Head of caudate nucleus (tissue), 42 donors: ENCODE measurements at regions not wholly inside any gene's neighbourhood (a gene's known extent, or its start where the extent isn't known, plus 50 kb on each side); places are given as distances from the start of the nearest gene placed in this dataset.
"Not testable (repeated sequence)": the region's sequence is repeated elsewhere in the genome, so short reads cannot be mapped to it uniquely, and the experiment has no call there.

Experiments
- DNase-seq, 42 donors: peaks; one replicate each; pipeline versions ENCODE4 v3.0.0 to v3.0.0-alpha.2; 2020 to 2021; ENCODE audit warnings: mixed read lengths in 7 of 42
- intact Hi-C: fragments of 100-400 bp; cut with DNase I; formaldehyde crosslinking; loops from one replicate; pipeline ENCODE4 v1.15.0; 2022

DNA sequence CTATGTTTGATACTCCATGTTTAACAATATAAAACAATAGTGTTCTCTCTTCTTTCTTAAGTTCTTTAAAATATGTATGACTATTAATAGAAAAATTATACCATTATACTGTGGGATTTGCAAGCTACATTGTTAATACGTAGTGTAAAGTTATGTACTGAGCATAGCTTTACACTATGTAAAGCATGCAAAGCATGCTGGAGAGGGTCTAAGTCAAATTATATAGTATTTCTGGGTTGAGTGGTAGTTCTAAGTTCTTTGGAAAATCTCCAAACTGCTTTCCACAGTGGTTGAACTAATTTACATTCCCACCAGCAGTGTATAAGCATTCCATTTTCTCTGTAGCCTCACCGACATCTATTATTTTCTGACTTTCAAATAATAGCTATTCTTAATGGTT lies 253.0 kb downstream of the RAP2B start:
- no peak for DNase-seq
- intact Hi-C loops, result no loop called here

DNA sequence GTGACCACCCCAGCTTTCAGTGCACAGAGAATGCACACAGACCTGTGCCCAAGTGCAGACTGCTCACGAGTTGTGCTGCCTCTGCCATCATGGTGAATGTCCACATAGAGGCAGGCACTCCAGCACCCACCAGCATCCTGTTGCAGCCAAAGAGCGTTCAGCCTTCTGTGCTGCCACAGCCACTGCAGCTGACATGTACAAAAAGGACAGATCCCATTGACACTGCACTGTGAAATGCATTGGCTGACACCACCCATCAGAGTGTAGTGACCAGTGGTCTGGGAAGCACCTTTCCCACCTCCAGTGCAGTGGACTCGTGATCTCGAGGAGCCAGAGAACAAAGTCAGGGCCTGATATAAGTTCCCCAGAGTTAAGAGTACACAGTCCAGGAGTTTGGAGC lies 260.3 kb downstream of the RAP2B start:
- no peak for DNase-seq
- intact Hi-C loops, result no loop called here

DNA sequence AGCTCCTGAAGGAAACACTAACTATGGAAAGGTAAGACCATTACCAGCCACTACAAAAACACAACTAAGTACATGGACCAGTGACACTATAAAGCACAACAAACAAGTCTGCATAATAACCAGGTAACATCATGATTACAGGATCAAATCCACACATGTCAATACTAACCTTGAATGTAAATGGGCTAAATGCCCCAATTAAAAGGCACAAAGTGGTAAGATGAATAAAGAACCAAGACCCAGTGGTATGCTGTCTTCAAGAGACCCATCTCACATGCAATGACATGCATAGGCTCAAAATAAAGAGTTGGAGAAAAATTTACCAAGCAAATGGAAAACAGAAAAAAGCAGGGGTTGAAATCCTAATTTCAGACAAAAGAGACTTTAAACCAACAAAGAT lies 261.8 kb downstream of the RAP2B start:
- DNase-seq, intact Hi-C loops: not testable (repeated sequence)

DNA sequence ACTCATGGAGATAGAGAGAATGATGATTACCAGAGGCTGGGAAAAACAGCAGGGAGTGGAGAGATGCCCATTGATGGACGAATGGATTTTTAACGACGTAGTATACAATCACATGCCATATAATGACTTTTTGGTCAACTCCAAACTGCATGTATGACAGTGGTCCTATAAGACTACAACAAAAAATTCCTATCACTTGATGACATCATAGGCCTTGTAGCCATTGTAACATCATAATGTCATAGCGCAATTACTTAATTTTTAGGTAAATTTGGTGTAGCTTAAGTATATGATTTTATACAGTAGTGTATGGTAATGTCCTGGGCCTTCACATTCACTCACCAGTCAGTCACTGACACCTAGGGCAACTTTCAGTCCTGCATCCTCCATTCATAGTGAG lies 264.3 kb downstream of the RAP2B start:
- intact Hi-C loops, result no loop called here
- DNase-seq, result no peak

DNA sequence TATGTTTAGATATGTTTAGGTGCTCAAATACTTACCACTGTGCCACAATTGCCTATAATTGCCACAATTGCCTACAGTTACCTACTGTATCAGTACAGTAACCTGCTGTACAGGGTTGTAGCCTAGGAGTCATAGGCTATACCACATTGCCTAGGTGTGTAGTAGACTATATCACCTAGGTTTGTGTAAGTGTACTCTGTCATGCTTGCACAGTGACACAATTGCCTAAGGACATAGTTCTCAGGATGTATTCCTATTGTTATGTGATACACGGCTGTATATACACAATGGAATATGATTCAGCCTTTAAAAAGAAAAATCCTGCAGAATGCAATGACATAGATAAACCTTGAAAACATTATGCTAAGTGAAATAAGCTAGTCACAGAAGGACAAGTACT lies 264.8 kb downstream of the RAP2B start:
- no peak for DNase-seq

DNA sequence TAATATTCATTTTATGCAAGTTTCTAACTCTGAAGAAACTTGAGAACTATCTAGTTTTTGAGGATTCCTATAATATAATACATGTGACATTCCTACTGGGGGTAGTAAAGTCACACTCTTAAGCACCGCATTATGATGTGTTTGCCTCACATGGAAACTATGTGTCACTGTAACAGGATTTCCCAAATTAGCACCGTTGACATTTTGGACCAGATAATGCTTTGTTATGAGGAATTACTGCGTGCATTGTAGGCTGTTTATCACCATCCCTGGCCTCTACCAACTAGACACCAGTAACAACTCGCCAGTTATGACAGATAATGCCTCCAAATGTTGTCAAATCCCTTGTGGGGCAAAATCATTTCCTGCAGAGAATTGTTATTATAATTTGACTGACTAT lies 267.8 kb downstream of the RAP2B start:
- no peak for DNase-seq
- intact Hi-C loops, result no loop called here

More for the DNA sequence above, 264.8 kb downstream of the RAP2B start:
- intact Hi-C loops, result no loop called here

DNA sequence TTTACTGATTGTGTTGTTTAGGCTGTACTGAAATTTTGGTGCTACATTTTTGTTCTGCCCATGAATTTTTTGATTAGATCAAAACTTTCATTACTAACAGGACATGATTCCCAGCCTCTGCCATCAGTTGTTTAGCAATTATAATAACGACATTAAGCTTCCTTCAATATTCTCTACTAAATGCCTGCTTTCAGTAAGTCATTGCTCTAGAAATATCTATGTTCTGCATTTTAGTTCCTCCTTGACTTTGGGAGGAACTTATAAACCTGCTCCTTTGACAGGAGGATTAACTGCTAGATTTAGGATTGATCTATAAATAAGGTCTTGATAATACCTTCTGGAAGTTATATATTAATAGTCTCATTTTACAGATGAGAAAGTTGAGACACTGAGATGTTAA lies 269.1 kb downstream of the RAP2B start:
- no peak for DNase-seq
- intact Hi-C loops, result no loop called here

DNA sequence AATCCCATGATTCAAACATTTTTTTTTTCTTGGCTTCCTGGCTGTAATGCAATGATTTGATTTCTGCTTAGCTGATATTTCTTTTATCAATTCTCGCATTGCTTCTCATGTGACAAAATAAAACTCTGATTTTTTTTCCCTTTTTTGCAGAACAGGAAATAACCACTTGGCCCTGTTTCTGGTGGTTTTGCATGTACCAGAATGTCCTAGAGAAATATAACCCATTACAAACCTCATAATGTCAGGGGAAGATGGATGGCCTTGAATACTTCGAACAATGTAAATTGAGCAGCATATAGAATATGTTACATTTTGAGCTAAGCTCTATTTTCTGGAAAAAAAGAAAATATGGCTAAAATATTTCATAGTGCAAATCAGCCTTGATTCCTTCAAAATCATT lies 275.6 kb downstream of the RAP2B start:
- intact Hi-C loops, result no loop called here
- no peak for DNase-seq

DNA sequence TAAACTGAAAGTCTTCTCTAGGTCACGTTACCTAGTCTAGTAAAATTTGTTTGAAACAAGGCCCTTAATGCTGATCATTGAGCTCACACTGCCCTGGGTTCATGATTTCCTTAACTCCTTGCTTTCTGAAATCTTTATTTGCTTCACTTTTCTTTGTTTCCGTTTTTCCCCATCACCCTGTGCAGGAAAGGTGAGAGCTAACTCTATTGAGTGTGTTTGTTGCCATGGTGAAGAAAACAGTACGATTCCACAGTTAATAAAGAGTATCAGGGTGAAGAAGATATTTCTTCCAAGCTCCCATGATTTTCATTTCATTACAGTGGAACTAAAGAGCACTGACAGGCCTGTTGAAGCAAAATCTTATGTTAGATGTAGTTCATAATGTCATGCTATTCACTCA lies 276.2 kb downstream of the RAP2B start:
- intact Hi-C loops, result no loop called here
- DNase-seq, result no peak

DNA sequence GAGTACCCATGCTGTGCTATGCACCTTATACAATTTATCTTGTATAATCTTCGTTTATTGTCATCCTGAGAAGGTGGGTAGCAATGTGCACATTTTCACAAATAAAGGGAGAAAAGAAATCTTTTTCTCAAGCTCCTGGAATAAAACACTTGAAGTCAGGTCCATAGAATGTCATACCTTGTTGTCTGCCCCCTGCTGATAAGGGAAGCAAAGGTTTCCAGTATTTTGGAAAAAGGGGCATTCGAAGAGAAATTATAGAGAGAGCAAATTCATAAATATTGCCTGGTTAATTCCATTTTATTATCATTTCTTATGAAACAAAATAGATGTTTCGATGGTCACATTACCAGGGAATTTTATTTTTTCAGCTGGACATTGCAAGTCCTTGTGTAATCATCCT lies 277.8 kb downstream of the RAP2B start:
- DNase-seq, result no peak
- intact Hi-C loops, result no loop called here

DNA sequence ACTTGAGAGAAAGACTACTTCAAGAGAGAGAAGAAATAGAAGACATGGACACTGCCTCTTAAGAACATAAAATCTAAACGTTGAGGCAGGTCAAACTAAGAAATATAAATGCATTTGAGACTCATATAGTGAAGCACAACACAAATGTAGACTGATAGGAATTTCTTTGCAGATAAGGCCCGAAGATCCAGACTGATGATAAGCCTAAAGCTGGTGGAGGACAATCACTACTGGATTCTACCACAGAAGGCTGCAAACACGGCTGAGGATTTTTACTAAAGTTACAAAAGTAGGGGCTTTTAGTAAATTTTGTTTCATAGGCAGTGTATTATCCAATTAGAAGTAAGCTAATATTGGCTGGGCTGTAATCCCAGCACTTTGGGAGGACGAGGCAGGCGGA lies 278.3 kb downstream of the RAP2B start:
- intact Hi-C loops, result no loop called here
- DNase-seq, result no peak

DNA sequence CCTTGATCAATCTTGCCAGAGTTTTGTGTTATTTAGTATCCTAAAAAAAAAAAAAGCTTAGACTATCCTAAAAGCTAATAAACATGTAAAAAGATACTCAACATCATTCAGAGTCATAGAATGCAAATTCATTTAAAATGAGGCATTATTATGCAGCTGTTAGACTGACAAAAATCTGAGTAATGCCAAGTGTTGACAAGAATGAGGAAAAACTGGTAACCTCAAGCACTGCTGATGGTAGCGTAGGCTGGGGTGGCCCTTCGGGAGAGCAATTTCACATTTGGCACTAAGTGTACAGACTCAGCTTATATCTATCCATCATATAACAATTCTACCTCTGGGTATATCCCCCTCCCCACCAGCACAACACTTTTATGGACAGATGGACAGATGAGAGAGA lies 280.4 kb downstream of the RAP2B start:
- intact Hi-C loops, result no loop called here

DNA sequence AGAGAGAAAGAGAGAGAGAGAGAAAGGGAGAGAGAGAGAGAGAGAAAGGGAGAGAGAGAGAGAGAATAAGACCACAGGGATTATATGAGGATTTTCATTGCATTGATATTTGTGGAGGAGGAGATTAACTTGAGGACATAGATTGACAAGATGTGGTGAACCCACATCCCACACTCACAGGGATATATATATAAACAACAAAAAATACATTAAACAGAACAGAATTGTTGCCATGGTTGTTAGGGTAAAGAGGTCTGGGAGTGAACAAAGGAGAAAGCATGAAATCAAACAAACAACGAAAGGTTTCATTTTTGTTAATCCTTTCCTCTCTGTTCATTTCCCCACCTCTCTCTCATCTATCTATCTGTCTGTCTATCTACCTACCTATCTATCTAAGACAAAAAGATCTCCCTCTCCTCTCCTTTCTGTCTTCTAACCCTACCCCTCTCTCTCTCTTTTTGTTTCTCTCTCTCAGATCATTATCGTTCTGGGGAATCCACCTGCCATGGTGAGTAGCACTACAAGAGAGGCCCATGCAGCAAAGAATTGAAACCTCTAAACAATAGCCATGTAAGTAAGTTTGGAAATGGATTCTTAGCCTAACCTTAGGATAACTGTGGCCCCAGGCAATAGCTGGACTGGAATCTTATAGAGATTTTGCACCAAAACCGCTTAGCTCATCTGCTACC lies 280.9 kb downstream of the RAP2B start:
- no peak for DNase-seq
- intact Hi-C loops, result no loop called here

More for the DNA sequence above, 280.4 kb downstream of the RAP2B start:
- no peak for DNase-seq

DNA sequence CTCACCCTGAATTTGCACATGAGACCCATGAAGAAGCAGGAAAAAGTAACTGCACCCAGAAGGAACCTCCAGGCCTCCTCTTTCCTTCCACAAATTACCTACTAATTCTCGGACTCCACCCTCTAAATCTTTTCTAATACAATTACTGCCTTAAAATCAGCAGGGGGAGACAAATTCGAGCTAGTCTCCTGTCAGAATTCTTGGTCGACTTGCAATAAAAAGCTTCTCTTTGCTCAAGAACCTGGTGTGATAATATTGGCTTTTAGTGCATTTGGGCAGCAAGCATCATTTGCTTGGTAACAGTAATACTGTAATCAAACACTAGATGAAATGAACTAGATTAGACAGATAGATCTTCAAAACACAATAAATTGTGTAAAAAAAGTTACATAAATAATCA lies 281.9 kb downstream of the RAP2B start:
- intact Hi-C loops, result no loop called here
- DNase-seq, result no peak

DNA sequence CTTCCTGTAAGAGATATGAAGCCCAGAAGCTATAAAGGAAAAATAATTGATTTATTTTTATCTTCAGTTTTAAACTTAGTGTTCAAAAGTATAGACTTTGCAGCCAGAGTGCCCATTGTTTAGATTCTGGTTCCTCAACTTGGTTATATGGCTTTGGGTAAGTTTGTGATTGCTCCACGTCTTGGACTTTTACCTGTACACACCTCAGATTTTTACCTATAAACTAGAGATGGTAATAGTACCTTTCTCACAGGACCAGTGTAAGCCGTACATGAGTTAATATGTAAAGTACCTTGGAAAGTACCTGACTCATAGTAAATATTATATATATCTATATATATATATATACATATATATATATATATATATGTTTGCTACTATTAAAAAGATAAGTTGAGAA lies 283.8 kb downstream of the RAP2B start:
- no peak for DNase-seq
- intact Hi-C loops, result no loop called here

DNA sequence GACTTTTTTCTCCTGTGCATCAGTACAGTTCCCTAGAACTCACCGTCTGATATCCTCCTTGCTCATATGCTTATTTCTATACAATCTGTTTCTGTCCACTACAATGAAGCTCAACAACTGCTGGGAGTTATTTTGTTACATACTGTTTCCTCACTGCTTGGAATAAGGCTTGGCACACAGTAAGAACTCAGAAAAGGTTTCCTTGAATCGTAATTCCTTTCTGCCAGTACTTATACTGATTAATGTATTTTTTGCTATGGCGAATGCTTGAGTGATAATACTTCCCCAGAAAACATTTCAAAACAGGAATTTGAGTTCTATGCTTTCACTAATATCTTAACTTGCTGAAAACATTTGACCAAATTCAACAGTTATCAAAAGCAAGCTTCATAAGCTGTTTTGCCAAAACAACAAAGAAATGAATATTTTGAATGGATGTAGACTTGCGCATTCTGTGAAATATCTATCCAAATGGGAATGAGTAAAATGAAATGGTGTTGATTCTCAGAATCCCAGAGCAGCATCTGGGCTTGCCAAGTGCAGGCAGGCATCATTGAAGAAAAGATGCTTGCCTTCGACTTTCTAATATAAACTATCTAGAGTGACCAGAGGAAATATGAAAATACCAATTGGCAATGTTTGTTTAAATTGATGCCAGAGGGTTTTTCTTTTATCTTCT lies 286.3 kb downstream of the RAP2B start:
- DNase-seq, result no peak
- intact Hi-C loops, result no loop called here

DNA sequence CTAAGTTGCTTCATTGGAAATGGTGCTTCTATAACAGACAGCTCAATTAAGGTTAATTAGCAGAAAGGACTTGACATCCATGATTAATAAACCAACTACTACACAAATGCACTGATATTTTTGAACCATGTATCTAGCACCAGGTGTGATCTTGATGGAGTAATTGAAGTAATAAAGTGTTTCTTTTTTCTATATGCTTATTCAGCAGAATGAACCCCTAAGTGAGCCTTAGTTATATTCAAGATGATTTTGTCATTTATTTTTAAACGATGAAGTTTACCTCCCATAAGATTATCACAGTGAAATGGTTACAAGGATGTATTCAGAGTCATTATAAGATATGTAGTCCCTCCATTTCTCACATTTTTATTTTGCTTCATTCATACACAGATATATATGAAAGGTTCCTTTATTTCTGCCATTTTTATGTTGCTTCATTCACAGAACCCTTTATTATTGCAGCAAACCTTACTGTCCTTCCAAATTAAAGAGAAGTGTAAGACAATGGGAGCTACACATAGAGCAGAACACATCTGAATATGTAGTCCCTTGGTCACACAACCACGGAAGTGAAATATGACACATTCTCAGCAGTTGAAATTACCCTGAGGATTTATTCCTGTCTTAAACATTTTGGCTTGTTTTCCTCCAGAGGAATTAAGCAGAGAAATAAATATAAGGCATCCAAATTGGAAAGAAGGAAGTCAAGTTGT lies 295.0 kb downstream of the RAP2B start:
- intact Hi-C loops, result no loop called here
- DNase-seq, result no peak

DNA sequence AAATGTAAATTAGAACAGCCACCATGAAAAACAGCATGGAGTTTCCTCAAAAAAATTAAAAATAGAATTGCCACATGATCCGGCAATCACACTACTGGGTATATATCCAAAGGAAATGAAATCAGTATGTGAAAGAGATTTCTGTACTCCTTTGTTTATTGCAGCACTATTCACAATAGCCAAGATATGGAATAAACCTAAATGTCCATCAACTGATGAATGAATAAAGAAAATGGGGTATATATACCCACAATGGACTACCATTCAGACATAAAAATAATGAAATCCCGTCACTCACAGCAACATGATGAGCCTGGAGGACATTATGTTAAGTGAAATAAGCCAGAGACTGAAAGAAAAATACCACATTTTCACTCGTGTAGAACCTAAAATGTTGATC lies 296.9 kb downstream of the RAP2B start:
- DNase-seq, result no peak
- intact Hi-C loops, result no loop called here

DNA sequence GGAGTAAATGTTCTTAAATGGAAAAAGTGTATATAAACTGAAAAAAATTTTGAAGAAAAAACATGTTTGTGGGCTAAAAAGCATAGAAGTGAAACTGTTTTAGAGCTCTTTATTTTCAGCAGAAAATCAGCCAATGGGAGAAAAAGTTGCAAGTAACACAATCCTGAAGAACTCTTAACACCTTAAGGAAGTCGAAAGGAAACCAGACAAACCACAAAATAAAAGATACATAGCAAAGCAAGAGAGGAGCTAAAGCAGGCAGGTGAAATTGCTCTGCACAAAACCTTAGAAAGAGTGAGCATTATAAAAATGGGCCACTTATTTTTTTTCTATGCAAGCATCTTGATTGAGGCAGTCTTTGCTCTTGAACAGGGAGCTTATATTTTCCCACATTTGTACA lies 300.5 kb downstream of the RAP2B start:
- no peak for DNase-seq
- intact Hi-C loops, result no loop called here

DNA sequence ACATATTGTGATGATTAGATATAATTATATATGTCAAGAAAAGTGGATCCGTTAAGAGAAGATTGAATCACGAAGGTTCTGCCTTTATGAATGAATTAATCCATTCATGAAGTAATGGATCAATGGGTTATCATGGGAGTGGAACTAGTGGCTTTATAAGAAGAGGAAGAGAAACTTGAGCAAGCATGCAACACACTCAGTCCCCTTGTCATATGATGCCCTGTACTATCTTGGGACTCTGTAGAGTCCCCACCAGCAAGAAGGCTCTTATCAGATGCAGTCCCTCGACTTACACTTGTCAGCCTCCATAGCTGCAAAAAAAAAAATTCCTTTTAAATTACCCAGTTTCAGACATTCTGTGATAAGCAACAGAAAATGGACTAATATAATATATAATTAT lies 301.9 kb downstream of the RAP2B start:
- intact Hi-C loops, result no loop called here
- DNase-seq, result no peak

DNA sequence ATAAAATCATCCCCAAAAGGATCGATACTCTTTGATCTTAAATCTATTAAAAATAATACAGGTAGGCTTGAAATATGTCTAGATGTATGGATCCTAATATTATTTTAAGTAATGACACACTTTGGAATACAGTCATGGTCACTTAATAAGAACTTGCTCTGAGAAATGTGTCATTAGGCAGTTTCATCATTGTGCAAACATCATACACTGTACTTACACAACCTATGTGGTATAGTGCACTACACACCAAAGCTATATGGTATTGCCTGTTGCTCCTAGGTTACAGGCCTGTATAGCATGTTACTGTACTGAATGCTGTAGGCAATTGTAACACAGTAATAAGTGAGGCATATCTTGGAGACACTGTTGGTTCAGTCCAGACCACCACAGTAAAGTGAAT lies 307.1 kb downstream of the RAP2B start:
- intact Hi-C loops, result no loop called here

More for the DNA sequence above, 307.1 kb downstream of the RAP2B start:
- no peak for DNase-seq
